Smooth muscle cell (in vitro differentiated cells): ENCODE measurements at regions not wholly inside any gene's neighbourhood (a gene's known extent, or its start where the extent isn't known, plus 50 kb on each side); places are given as distances from the start of the nearest gene placed in this dataset.

ENCODE experiments used
- DNase-seq: peaks from one replicate; lab custom pipeline; 2025; ENCODE audit not compliant: unreplicated experiment; lab: John Stamatoyannopoulos, UW
- H2AFZ ChIP-seq: fragments of 200-600 bp; sonication (generic); 2 replicates; pipeline ENCODE4 v1.6.0; 2016; ENCODE audit warnings: antibody characterized with exemption, low read depth, mild to moderate bottlenecking
- H3F3A ChIP-seq: fragments of 200-600 bp; sonication (generic); 2 replicates; pipeline ENCODE4 v1.6.0; 2017; ENCODE audit warnings: antibody characterized with exemption, low read depth
- H3K27ac ChIP-seq: fragments of 200-600 bp; sonication (generic); 2 replicates; pipeline ENCODE4 v1.5.1; 2016; ENCODE audit warnings: low read depth, mild to moderate bottlenecking
- H3K27me3 ChIP-seq: fragments of 200-600 bp; sonication (generic); 2 replicates; pipeline ENCODE4 v1.6.1; 2016; ENCODE audit warnings: low read depth, mild to moderate bottlenecking
- H3K36me3 ChIP-seq: fragments of 200-600 bp; sonication (generic); 2 replicates; pipeline ENCODE4 v1.5.1; 2016; ENCODE audit warnings: low read depth
- H3K4me1 ChIP-seq: fragments of 200-600 bp; sonication (generic); 2 replicates; pipeline ENCODE4 v1.5.1; 2016; ENCODE audit warnings: low read depth
- H3K4me2 ChIP-seq: fragments of 200-600 bp; sonication (generic); 2 replicates; pipeline ENCODE4 v1.6.0; 2016; ENCODE audit warnings: mild to moderate bottlenecking
- H3K4me3 ChIP-seq: fragments of 200-600 bp; sonication (generic); 2 replicates; pipeline ENCODE4 v1.5.1; 2016; ENCODE audit warnings: mild to moderate bottlenecking
- H3K79me2 ChIP-seq: fragments of 200-600 bp; sonication (generic); 2 replicates; pipeline ENCODE4 v1.6.0; 2016; ENCODE audit warnings: low read depth, mild to moderate bottlenecking
- H3K9ac ChIP-seq: fragments of 200-600 bp; sonication (generic); 2 replicates; pipeline ENCODE4 v1.6.0; 2016; ENCODE audit warnings: low read depth
- H3K9me3 ChIP-seq: fragments of 200-600 bp; sonication (generic); replicated peaks from 2 replicates; pipeline ENCODE4 v1.5.1; 2016; ENCODE audit warnings: low read depth
- H4K20me1 ChIP-seq: fragments of 200-600 bp; sonication (generic); 2 replicates; pipeline ENCODE4 v1.6.0; 2016; ENCODE audit warnings: low read depth
- WGBS: methylation state at CpG from one replicate; pipeline ENCODE4 v1.1.7; 2016; ENCODE audit warnings: low lambda C conversion rate; 5-methylcytosine and 5-hydroxymethylcytosine counted together
- TF ChIP-seq, protein P1 (sequence below): fragments of 200-600 bp; sonication (generic); IDR thresholded peaks from 2 replicates; pipeline ENCODE4 v1.5.1; 2017; ENCODE audit warnings: borderline replicate concordance, mild to moderate bottlenecking, antibody characterized with exemption; ENCODE audit not compliant: insufficient read depth, poor library complexity, severe bottlenecking

DNA sequence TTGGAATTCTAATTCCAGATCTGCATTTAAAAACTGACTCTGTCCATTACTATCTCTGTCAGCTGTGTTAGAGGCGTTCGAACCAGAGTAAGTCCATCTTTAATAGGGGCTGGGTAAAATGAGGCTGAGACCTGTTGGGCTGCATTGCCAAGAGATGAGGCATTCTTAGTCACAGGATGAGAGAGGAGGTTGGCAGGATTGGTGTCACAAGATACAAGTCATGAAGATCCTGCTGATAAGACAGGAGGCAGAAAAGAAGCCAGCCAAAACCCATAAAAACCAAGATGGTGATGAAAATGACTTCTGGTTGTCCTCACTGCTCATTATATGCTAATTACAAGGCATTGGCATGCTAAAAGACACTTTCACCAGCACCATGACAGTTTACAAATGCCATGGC, 356.3 kb upstream of the ISX start:
- no peaks in the 10 kb centered on the region for H3K79me2 ChIP-seq
- no peaks in the 10 kb centered on the region for H3K4me1 ChIP-seq
- no peak overlapping the region for H3K9ac ChIP-seq
- H4K20me1 ChIP-seq = no peaks in the 10 kb centered on the region
- no peak for DNase-seq
- H2AFZ ChIP-seq = no peak overlapping the region
- H3K4me2 ChIP-seq = no peak overlapping the region
- H3K27ac ChIP-seq = peak overlapping the region; percentile 44
- no peaks in the 10 kb centered on the region for H3K36me3 ChIP-seq
- no peak overlapping the region for H3K4me3 ChIP-seq
- H3K27me3 ChIP-seq = peaks cover 10% of the 10 kb centered on the region
- H3K9me3 ChIP-seq = no peaks in the 10 kb centered on the region
- no peaks in the 10 kb centered on the region for H3F3A ChIP-seq
- TF ChIP-seq, protein P1, sequence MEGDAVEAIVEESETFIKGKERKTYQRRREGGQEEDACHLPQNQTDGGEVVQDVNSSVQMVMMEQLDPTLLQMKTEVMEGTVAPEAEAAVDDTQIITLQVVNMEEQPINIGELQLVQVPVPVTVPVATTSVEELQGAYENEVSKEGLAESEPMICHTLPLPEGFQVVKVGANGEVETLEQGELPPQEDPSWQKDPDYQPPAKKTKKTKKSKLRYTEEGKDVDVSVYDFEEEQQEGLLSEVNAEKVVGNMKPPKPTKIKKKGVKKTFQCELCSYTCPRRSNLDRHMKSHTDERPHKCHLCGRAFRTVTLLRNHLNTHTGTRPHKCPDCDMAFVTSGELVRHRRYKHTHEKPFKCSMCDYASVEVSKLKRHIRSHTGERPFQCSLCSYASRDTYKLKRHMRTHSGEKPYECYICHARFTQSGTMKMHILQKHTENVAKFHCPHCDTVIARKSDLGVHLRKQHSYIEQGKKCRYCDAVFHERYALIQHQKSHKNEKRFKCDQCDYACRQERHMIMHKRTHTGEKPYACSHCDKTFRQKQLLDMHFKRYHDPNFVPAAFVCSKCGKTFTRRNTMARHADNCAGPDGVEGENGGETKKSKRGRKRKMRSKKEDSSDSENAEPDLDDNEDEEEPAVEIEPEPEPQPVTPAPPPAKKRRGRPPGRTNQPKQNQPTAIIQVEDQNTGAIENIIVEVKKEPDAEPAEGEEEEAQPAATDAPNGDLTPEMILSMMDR = no peak
- 53% methylated on average over 2 of the region's 2 CpGs for WGBS

DNA sequence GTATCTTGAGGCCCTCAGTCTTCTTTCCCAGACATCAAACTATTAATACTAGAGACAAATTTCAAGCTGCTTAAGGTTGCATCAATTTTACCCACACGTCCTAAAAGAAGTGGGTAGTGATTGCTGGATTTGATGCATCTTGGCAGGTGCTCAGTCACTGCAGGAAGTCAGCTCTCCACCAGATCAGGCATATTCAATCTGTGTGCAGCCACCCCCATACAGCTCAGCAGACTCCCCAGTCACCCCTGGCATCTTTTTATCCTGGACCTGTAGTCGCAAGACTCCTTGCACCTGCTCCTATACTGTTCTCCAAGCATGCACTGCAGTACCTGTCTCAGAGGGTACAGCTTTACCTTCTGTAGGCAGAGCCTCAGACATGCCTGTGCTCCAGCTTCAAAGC, 343.1 kb upstream of the ISX start:
- Histone ChIP-seq H2AFZ (no peak overlapping the region), H3K36me3 (no peaks in the 10 kb centered on the region), H3F3A (no peaks in the 10 kb centered on the region), H3K9me3 (no peaks in the 10 kb centered on the region), H3K4me1 (no peaks in the 10 kb centered on the region), H3K27ac (no peak overlapping the region), H3K27me3 (no peaks in the 10 kb centered on the region), H4K20me1 (no peaks in the 10 kb centered on the region), H3K4me2 (no peak overlapping the region), H3K79me2 (no peaks in the 10 kb centered on the region), H3K9ac (no peak overlapping the region), H3K4me3 (no peak overlapping the region)
- DNase-seq = no peak
- 70% methylated on average over 2 of the region's 2 CpGs for WGBS
- TF ChIP-seq, protein P1 = no peak

DNA sequence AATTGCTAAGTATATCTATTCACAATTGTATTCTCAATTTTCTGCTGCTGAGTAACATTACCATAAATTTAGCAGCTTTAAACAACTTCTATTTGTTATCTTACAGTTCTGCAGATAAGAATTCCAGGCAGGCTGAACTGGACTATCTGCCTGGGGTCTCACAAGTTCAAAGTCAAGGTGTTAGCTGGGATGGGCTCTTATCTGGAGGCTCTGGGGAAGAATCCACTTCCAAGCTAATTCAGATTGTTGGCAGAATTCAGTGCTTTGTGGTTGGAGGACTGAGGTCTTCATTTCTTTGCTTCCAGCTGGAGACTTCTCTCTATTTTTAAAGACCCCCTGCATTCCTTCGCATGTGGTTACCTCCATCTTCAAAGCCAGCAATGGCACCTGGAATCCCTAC, 329.9 kb upstream of the ISX start:
- 88% methylated on average over 1 of the region's 1 CpG for WGBS
- no peak overlapping the region for H2AFZ ChIP-seq
- H3K4me1 ChIP-seq = no peaks in the 10 kb centered on the region
- H3K9ac ChIP-seq = no peak overlapping the region
- H3K4me2 ChIP-seq = no peak overlapping the region
- H4K20me1 ChIP-seq = no peaks in the 10 kb centered on the region
- TF ChIP-seq, protein P1 = no peak
- H3K9me3 ChIP-seq = no peaks in the 10 kb centered on the region
- no peaks in the 10 kb centered on the region for H3K36me3 ChIP-seq
- H3K79me2 ChIP-seq = no peaks in the 10 kb centered on the region
- no peak overlapping the region for H3K4me3 ChIP-seq
- H3K27ac ChIP-seq = no peak overlapping the region
- no peak for DNase-seq
- H3F3A ChIP-seq = no peaks in the 10 kb centered on the region
- H3K27me3 ChIP-seq = no peaks in the 10 kb centered on the region

DNA sequence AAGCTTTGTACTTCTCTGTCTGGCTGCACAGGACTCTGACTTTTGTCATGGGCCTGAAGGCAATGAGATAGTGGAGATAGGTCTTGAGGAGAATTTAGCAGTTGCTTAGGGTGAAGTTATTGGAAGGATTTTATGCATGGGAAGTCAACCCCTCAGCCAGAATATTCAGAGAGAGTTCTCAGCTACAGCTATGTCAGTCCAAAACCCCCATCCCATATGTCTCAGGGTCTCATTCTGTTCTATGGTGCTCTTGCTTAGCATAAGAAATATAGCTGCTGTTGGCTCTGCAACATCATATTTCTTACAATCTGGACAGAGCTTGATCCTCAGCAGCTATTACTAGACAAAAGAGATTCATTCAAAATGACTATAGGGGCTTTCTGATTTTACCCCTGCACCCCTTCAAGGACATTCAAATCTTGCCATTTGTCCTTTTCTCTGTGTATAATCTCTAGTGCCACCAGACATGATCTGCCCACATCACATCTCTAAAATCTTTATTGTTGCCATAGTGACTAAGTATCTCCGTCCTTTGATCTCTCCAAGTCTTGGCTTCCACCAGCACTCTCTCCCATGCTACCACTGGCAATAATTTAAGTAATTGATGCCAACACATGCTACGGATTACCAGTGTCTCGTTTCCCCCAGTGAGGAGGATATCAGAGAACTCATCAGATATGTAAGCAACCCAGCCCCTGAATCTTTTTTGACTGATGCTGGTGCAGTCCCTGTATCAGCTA, 327.1 kb upstream of the ISX start:
- no peaks in the 10 kb centered on the region for H3K79me2 ChIP-seq
- H3K4me3 ChIP-seq = no peak overlapping the region
- H4K20me1 ChIP-seq = no peaks in the 10 kb centered on the region
- H3K27ac ChIP-seq = no peak overlapping the region
- no peaks in the 10 kb centered on the region for H3K9me3 ChIP-seq
- H2AFZ ChIP-seq = no peak overlapping the region
- no peak overlapping the region for H3K4me2 ChIP-seq
- TF ChIP-seq, protein P1 = no peak
- no peak for DNase-seq
- no peaks in the 10 kb centered on the region for H3F3A ChIP-seq
- WGBS = 86% methylated on average over 3 of the region's 3 CpGs
- no peaks in the 10 kb centered on the region for H3K27me3 ChIP-seq
- H3K36me3 ChIP-seq = no peaks in the 10 kb centered on the region
- no peaks in the 10 kb centered on the region for H3K4me1 ChIP-seq
- no peak overlapping the region for H3K9ac ChIP-seq
